ENCODE measurements at regions not wholly inside any gene's neighbourhood (a gene's known extent, or its start where the extent isn't known, plus 50 kb on each side); places are given as distances from the start of the nearest gene placed in this dataset.

- Histone ChIP-seq H3K4me1 (ENCODE audit: control insufficient read depth, extremely low read depth, insufficient read depth, low read length) (no peaks in the 10 kb centered on the region), H3K9me3 (ENCODE audit: control insufficient read depth, low read depth, low read length) (no peaks in the 10 kb centered on the region), H3K4me3 (ENCODE audit: control insufficient read depth in 2 of 3, extremely low read depth in 1 of 3, insufficient read depth in 2 of 3, low read depth in 1 of 3, low read length in 3 of 3) (no peak overlapping the region), H3K9ac (ENCODE audit: control insufficient read depth, extremely low read depth, insufficient read depth, low read length) (no peak overlapping the region), H3K27me3 (ENCODE audit: control insufficient read depth, extremely low read depth, insufficient read depth, low read length) (no peaks in the 10 kb centered on the region), H3K27ac (ENCODE audit: control insufficient read depth, insufficient read depth, low read length) (no peak overlapping the region), H3K4me2 (ENCODE audit: control insufficient read depth, extremely low read depth, insufficient read depth, low read depth, low read length) (no peak overlapping the region), H3K9me1 (ENCODE audit: control insufficient read depth, extremely low read depth, insufficient read depth, low read length) (no peaks in the 10 kb centered on the region), H3K36me3 (ENCODE audit: control insufficient read depth in 2 of 2, extremely low read depth in 1 of 2, insufficient read depth in 2 of 2, low read length in 2 of 2) (no peaks in the 10 kb centered on the region), H4K20me1 (ENCODE audit: control insufficient read depth, extremely low read depth, insufficient read depth, low read length) (no peaks in the 10 kb centered on the region), H3K79me2 (ENCODE audit: control insufficient read depth, insufficient read depth, low read length) (no peaks in the 10 kb centered on the region), H2AFZ (ENCODE audit: control insufficient read depth, low read length) (no peak overlapping the region)
- dilution Hi-C loops (cut with MboI; ENCODE audit: extremely low pct_ligation_motif_present, low sequenced_read_pairs) = no loop called here
- no peak for TF ChIP-seq EZH2 (IDR thresholded peaks at IDR 0.05; ENCODE audit: low read length)
- no peak for TF ChIP-seq CTCF (optimal IDR thresholded peaks at IDR 0.05 in 1 of 3, IDR thresholded peaks at IDR 0.05 in 1 of 3, conservative IDR thresholded peaks at IDR 0.05 in 1 of 3; ENCODE audit: extremely low read depth in 1 of 3, insufficient read depth in 2 of 3, low read length in 3 of 3)
- DNase-seq (ENCODE audit: low read depth, low spot score) = no peak
- FAIRE-seq = no peak
Observed at GRCh38 chr5:118173340-118173739, 815.0 kb downstream of the DTWD2 start.

- H3K79me2 ChIP-seq (ENCODE audit: control insufficient read depth, insufficient read depth, low read length) = no peaks in the 10 kb centered on the region
- no peaks in the 10 kb centered on the region for H3K9me1 ChIP-seq (ENCODE audit: control insufficient read depth, extremely low read depth, insufficient read depth, low read length)
- H2AFZ ChIP-seq (ENCODE audit: control insufficient read depth, low read length) = no peak overlapping the region
- no peak overlapping the region for H3K27ac ChIP-seq (ENCODE audit: control insufficient read depth, insufficient read depth, low read length)
- no peak overlapping the region for H3K4me3 ChIP-seq (ENCODE audit: control insufficient read depth in 2 of 3, extremely low read depth in 1 of 3, insufficient read depth in 2 of 3, low read depth in 1 of 3, low read length in 3 of 3)
- H3K4me2 ChIP-seq (ENCODE audit: control insufficient read depth, extremely low read depth, insufficient read depth, low read depth, low read length) = no peak overlapping the region
- H3K9me3 ChIP-seq (ENCODE audit: control insufficient read depth, low read depth, low read length) = no peaks in the 10 kb centered on the region
- TF ChIP-seq CTCF (optimal IDR thresholded peaks at IDR 0.05 in 1 of 3, IDR thresholded peaks at IDR 0.05 in 1 of 3, conservative IDR thresholded peaks at IDR 0.05 in 1 of 3; ENCODE audit: extremely low read depth in 1 of 3, insufficient read depth in 2 of 3, low read length in 3 of 3) = no peak
- TF ChIP-seq EZH2 (IDR thresholded peaks at IDR 0.05; ENCODE audit: low read length) = no peak
- no peaks in the 10 kb centered on the region for H3K27me3 ChIP-seq (ENCODE audit: control insufficient read depth, extremely low read depth, insufficient read depth, low read length)
- no peaks in the 10 kb centered on the region for H4K20me1 ChIP-seq (ENCODE audit: control insufficient read depth, extremely low read depth, insufficient read depth, low read length)
- H3K9ac ChIP-seq (ENCODE audit: control insufficient read depth, extremely low read depth, insufficient read depth, low read length) = no peak overlapping the region
- no peak for FAIRE-seq
- no peaks in the 10 kb centered on the region for H3K4me1 ChIP-seq (ENCODE audit: control insufficient read depth, extremely low read depth, insufficient read depth, low read length)
- dilution Hi-C loops (cut with MboI; ENCODE audit: extremely low pct_ligation_motif_present, low sequenced_read_pairs) = no loop called here
- H3K36me3 ChIP-seq (ENCODE audit: control insufficient read depth in 2 of 2, extremely low read depth in 1 of 2, insufficient read depth in 2 of 2, low read length in 2 of 2) = no peaks in the 10 kb centered on the region
- DNase-seq (ENCODE audit: low read depth, low spot score) = no peak
Observed at GRCh38 chr5:118165619-118166018, 822.7 kb downstream of the DTWD2 start.

Measured in keratinocyte (primary cell).